ENCODE measurements at regions not wholly inside any gene's neighbourhood (a gene's known extent, or its start where the extent isn't known, plus 50 kb on each side); places are given as distances from the start of the nearest gene placed in this dataset.

- no CpG with 5 or more reads among the region's 4 CpGs for WGBS (ENCODE audit: insufficient coverage)
- Mint-ChIP-seq H3K9me3 (ENCODE audit: insufficient read depth) (peaks cover 2% of the 10 kb centered on the region), H3K4me1 (no peaks in the 10 kb centered on the region), H3K27ac (no peak overlapping the region), H3K27me3 (no peaks in the 10 kb centered on the region), H3K4me3 (no peak overlapping the region)
- no peak overlapping the region for H3K9ac ChIP-seq (ENCODE audit: low read length)
- no peaks in the 10 kb centered on the region for H3K9me3 ChIP-seq (ENCODE audit: control extremely low read depth in 1 of 3, control insufficient read depth in 2 of 3, insufficient read depth in 1 of 3, low read length in 2 of 3)
- H3K27me3 ChIP-seq (replicated peaks in 1 of 4; ENCODE audit: control extremely low read depth in 1 of 4, control insufficient read depth in 3 of 4, insufficient read depth in 4 of 4, low read length in 3 of 4) = no peaks in the 10 kb centered on the region
- no peak for TF ChIP-seq EZH2 (IDR thresholded peaks at IDR 0.05; ENCODE audit: borderline replicate concordance, insufficient read depth, low read depth, low read length, poor library complexity, severe bottlenecking)
- TF ChIP-seq CTCF (IDR thresholded peaks at IDR 0.05) = no peak
- POLR2A ChIA-PET = no interaction called here
- no peaks in the 10 kb centered on the region for H3K4me1 ChIP-seq (ENCODE audit: control insufficient read depth in 2 of 2, insufficient read depth in 2 of 2, low read length in 2 of 2)
- CTCF ChIA-PET = no interaction called here
- no peak overlapping the region for H3K4me2 ChIP-seq (replicated peaks; ENCODE audit: low read depth, low read length, poor library complexity, severe bottlenecking)
- no peak overlapping the region for H2AFZ ChIP-seq (ENCODE audit: insufficient read depth, low read depth, low read length, poor library complexity, severe bottlenecking)
- no peak overlapping the region for H3K4me3 ChIP-seq (ENCODE audit: control extremely low read depth in 1 of 5, extremely low read depth in 1 of 5, insufficient read depth in 1 of 5, low read depth in 2 of 5, low read length in 4 of 5)
- no peaks in the 10 kb centered on the region for H4K20me1 ChIP-seq (ENCODE audit: control insufficient read depth, insufficient read depth, low read length, poor library complexity, severe bottlenecking)
- ATAC-seq (ENCODE audit: low read depth) = no peak
- H3K79me2 ChIP-seq (ENCODE audit: control insufficient read depth, insufficient read depth, low read length) = no peaks in the 10 kb centered on the region
- no peaks in the 10 kb centered on the region for H3K36me3 ChIP-seq (replicated peaks in 1 of 2; ENCODE audit: control extremely low read depth in 1 of 2, control insufficient read depth in 1 of 2, extremely low read depth in 1 of 2, insufficient read depth in 2 of 2, low read length in 1 of 2)
- intact Hi-C loops (cut with micrococcal nuclease) = no loop called here
- no peak overlapping the region for H3K27ac ChIP-seq (ENCODE audit: low read length in 2 of 2)
- DNase-seq = no peak
Measured at GRCh38 chr4:64897683-64898082, 488.4 kb upstream of the TECRL start.

GRCh38 chr4:64895031-64895430 lies 485.8 kb upstream of the TECRL start:
- H3K27me3 Mint-ChIP-seq = no peaks in the 10 kb centered on the region
- Histone ChIP-seq H2AFZ (ENCODE audit: insufficient read depth, low read depth, low read length, poor library complexity, severe bottlenecking) (no peak overlapping the region), H3K9me3 (ENCODE audit: control extremely low read depth in 1 of 3, control insufficient read depth in 2 of 3, insufficient read depth in 1 of 3, low read length in 2 of 3) (no peaks in the 10 kb centered on the region), H3K4me2 (replicated peaks; ENCODE audit: low read depth, low read length, poor library complexity, severe bottlenecking) (no peak overlapping the region), H3K27me3 (replicated peaks in 1 of 4; ENCODE audit: control extremely low read depth in 1 of 4, control insufficient read depth in 3 of 4, insufficient read depth in 4 of 4, low read length in 3 of 4) (no peaks in the 10 kb centered on the region), H3K36me3 (replicated peaks in 1 of 2; ENCODE audit: control extremely low read depth in 1 of 2, control insufficient read depth in 1 of 2, extremely low read depth in 1 of 2, insufficient read depth in 2 of 2, low read length in 1 of 2) (no peaks in the 10 kb centered on the region), H3K9ac (ENCODE audit: low read length) (no peak overlapping the region), H4K20me1 (ENCODE audit: control insufficient read depth, insufficient read depth, low read length, poor library complexity, severe bottlenecking) (no peaks in the 10 kb centered on the region), H3K4me3 (ENCODE audit: control extremely low read depth in 1 of 5, extremely low read depth in 1 of 5, insufficient read depth in 1 of 5, low read depth in 2 of 5, low read length in 4 of 5) (no peak overlapping the region), H3K4me1 (ENCODE audit: control insufficient read depth in 2 of 2, insufficient read depth in 2 of 2, low read length in 2 of 2) (no peaks in the 10 kb centered on the region), H3K79me2 (ENCODE audit: control insufficient read depth, insufficient read depth, low read length) (no peaks in the 10 kb centered on the region), H3K27ac (ENCODE audit: low read length in 2 of 2) (no peak overlapping the region)
- CTCF ChIA-PET = interaction anchor here (0.7 kb wide), 1 partner anchor 15 kb away, joined by 5 read pairs; no protein-coding TSS in a partner anchor
- intact Hi-C loops (cut with micrococcal nuclease) = no loop called here
- no peak overlapping the region for H3K27ac Mint-ChIP-seq
- ATAC-seq (ENCODE audit: low read depth) (no peak), DNase-seq (no peak)
- no peak for TF ChIP-seq CTCF (IDR thresholded peaks at IDR 0.05)
- TF ChIP-seq EZH2 (IDR thresholded peaks at IDR 0.05; ENCODE audit: borderline replicate concordance, insufficient read depth, low read depth, low read length, poor library complexity, severe bottlenecking) = no peak
- H3K4me1 Mint-ChIP-seq = no peaks in the 10 kb centered on the region
- peaks cover 2% of the 10 kb centered on the region for H3K9me3 Mint-ChIP-seq (ENCODE audit: insufficient read depth)
- POLR2A ChIA-PET = no interaction called here
- no peak overlapping the region for H3K4me3 Mint-ChIP-seq

Data from B cell (primary cell).